ENCODE measurements at regions not wholly inside any gene's neighbourhood (a gene's known extent, or its start where the extent isn't known, plus 50 kb on each side); places are given as distances from the start of the nearest gene placed in this dataset.

- TF ChIP-seq CREB1 (CRISPR knock-in tag; IDR thresholded peaks at IDR 0.05; ENCODE audit: low read depth) = no peak
- TF ChIP-seq ZNF331 (CRISPR knock-in tag; IDR thresholded peaks at IDR 0.05; ENCODE audit: low read depth) = no peak
- no peak for TF ChIP-seq JUNB (IDR thresholded peaks at IDR 0.05; ENCODE audit: unreplicated experiment)
- no peak for TF ChIP-seq EZH2 (IDR thresholded peaks at IDR 0.05; ENCODE audit: low read depth, unreplicated experiment)
Observed at GRCh38 chr3:106628407-106628806, 748.8 kb upstream of the CCDC54 start (continued).

GRCh38 chr3:106629215-106629832 is 747.9 kb upstream of the CCDC54 start:
- H3K4me3 Mint-ChIP-seq = no peak overlapping the region
- no peak overlapping the region for H3K4me2 ChIP-seq

More at GRCh38 chr3:106629215-106629832, 747.9 kb upstream of the CCDC54 start:
- Mint-ChIP-seq H3K27me3 (ENCODE audit: insufficient read depth, low read depth, poor library complexity) (no peaks in the 10 kb centered on the region), H3K36me3 (ENCODE audit: low read depth) (peaks cover 8% of the 10 kb centered on the region; the same call in 2 of the 3 replicates), H3K9me3 (peaks cover 9% of the 10 kb centered on the region), H3K27ac (no peak overlapping the region), H3K4me1 (peaks cover 3% of the 10 kb centered on the region; the same call in 1 of the 3 replicates)
- Histone ChIP-seq H4K20me1 (replicated peaks; ENCODE audit: insufficient read depth) (no peaks in the 10 kb centered on the region), H3K9me2 (ENCODE audit: insufficient read depth) (no peaks in the 10 kb centered on the region), H3F3A (replicated peaks; ENCODE audit: low read depth) (no peaks in the 10 kb centered on the region), H3K36me3 (ENCODE audit: insufficient read depth) (peaks cover 3% of the 10 kb centered on the region; the same call in 1 of the 2 replicates), H3K27me3 (ENCODE audit: insufficient read depth) (no peaks in the 10 kb centered on the region), H3K4me3 (no peak overlapping the region), H3K27ac (ENCODE audit: low read depth) (no peak overlapping the region), H3K4me1 (ENCODE audit: insufficient read depth) (no peaks in the 10 kb centered on the region), H2AFZ (peak overlapping the region; percentile 67; the same call in 1 of the 2 replicates), H3K79me2 (replicated peaks; ENCODE audit: insufficient read depth) (no peaks in the 10 kb centered on the region)
- no peak for TF ChIP-seq EZH2 (IDR thresholded peaks at IDR 0.05; ENCODE audit: low read depth, unreplicated experiment)
- no peak for TF ChIP-seq REST (IDR thresholded peaks at IDR 0.05; ENCODE audit: unreplicated experiment)
- no peak for TF ChIP-seq JUNB (IDR thresholded peaks at IDR 0.05; ENCODE audit: unreplicated experiment)
- TF ChIP-seq ZNF114 (CRISPR knock-in tag; IDR thresholded peaks at IDR 0.05) = no peak
- TF ChIP-seq ZNF331 (CRISPR knock-in tag; IDR thresholded peaks at IDR 0.05; ENCODE audit: low read depth) = no peak
- no peak for TF ChIP-seq POLR2AphosphoS5 (IDR thresholded peaks at IDR 0.05; ENCODE audit: low read depth)
- TF ChIP-seq CTCF (conservative IDR thresholded peaks at IDR 0.05; ENCODE audit: low read depth in 2 of 2) = no peak
- TF ChIP-seq ETS1 (IDR thresholded peaks at IDR 0.05) = no peak
- no peak for TF ChIP-seq CREB1 (CRISPR knock-in tag; IDR thresholded peaks at IDR 0.05; ENCODE audit: low read depth)
- no peak for TF ChIP-seq NANOG (IDR thresholded peaks at IDR 0.05; ENCODE audit: borderline replicate concordance)
- no peak for TF ChIP-seq STAT1 (IDR thresholded peaks at IDR 0.05; ENCODE audit: unreplicated experiment)
- no peak for TF ChIP-seq EZH2phosphoT487 (IDR thresholded peaks at IDR 0.05; ENCODE audit: unreplicated experiment)
- no peak for ATAC-seq
- DNase-seq (ENCODE audit: low spot score) = no peak

Measured in GM23338 (cell line).